Osteoblast (primary cell): ENCODE measurements at regions not wholly inside any gene's neighbourhood (a gene's known extent, or its start where the extent isn't known, plus 50 kb on each side); places are given as distances from the start of the nearest gene placed in this dataset.

Experiments used
- DNase-seq: peaks from one replicate; pipeline ENCODE4 v3.0.0; 2011; ENCODE audit warnings: low spot score, mixed read lengths; ENCODE audit not compliant: insufficient read length; ENCODE audit errors: missing footprints
- H2AFZ ChIP-seq: 2 replicates; pipeline ENCODE4 v1.6.0; 2011; ENCODE audit warnings: mild to moderate bottlenecking, low read length
- H3K27ac ChIP-seq: 2 replicates; pipeline ENCODE4 v1.5.1; 2011; ENCODE audit warnings: mild to moderate bottlenecking, low read depth, low read length, moderate library complexity
- H3K27me3 ChIP-seq: 2 replicates; pipeline ENCODE4 v1.6.0; 2012; ENCODE audit warnings: mild to moderate bottlenecking, control low read depth, inconsistent platforms, low read length, moderate library complexity; ENCODE audit not compliant: insufficient read depth
- H3K36me3 ChIP-seq: 2 replicates; pipeline ENCODE4 v1.5.1; 2011; ENCODE audit warnings: mild to moderate bottlenecking, low read length, control low read depth, moderate library complexity; ENCODE audit not compliant: insufficient read depth
- H3K4me1 ChIP-seq: 2 replicates; pipeline ENCODE4 v1.5.1; 2011; ENCODE audit warnings: mild to moderate bottlenecking, low read length, control low read depth, moderate library complexity; ENCODE audit not compliant: insufficient read depth
- H3K4me2 ChIP-seq: 2 replicates; pipeline ENCODE4 v1.6.0; 2011; ENCODE audit warnings: mild to moderate bottlenecking, low read length; ENCODE audit not compliant: insufficient read depth
- H3K4me3 ChIP-seq: fragments of 200-600 bp; sonication (generic); 3 replicates; pipeline ENCODE4 v1.5.1; 2012; ENCODE audit warnings: mild to moderate bottlenecking, low read length, inconsistent platforms; ENCODE audit not compliant: insufficient read depth
- H3K79me2 ChIP-seq: 2 replicates; pipeline ENCODE4 v1.6.0; 2012; ENCODE audit warnings: mild to moderate bottlenecking, low read length, control low read depth, inconsistent platforms; ENCODE audit not compliant: insufficient read depth
- H3K9me3 ChIP-seq: 2 replicates; pipeline ENCODE4 v1.5.1; 2011; ENCODE audit warnings: low read depth, low read length, control low read depth
- H4K20me1 ChIP-seq: 2 replicates; pipeline ENCODE4 v1.6.0; 2012; ENCODE audit warnings: mild to moderate bottlenecking, low read length, control low read depth; ENCODE audit not compliant: insufficient read depth
- TF ChIP-seq, protein P1 (sequence below): IDR thresholded peaks from 2 replicates; pipeline ENCODE4 v1.5.1; 2011; ENCODE audit warnings: mild to moderate bottlenecking, low read depth, low read length, moderate library complexity; ENCODE audit errors: extremely low read depth

DNA sequence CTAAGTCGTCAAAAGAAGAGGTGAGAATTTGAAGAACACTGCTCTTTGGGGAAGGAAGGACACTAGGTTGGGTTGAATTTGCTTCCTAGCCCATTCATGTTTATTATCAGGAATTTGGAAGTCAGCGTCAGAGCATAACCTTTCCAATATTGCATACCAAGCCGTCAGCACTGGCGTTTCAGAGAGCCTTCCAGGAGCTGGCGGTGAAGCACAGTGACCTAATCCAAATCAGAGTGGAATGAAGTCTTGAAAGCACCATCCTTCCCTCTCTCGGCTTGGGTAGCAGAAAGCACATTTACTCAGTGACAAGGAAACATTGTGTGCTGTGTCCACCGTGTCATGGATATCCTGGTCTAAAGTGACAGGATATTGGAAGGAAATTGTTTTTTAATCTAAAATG lies 240.3 kb upstream of the PELI2 start:
- TF ChIP-seq, protein P1, sequence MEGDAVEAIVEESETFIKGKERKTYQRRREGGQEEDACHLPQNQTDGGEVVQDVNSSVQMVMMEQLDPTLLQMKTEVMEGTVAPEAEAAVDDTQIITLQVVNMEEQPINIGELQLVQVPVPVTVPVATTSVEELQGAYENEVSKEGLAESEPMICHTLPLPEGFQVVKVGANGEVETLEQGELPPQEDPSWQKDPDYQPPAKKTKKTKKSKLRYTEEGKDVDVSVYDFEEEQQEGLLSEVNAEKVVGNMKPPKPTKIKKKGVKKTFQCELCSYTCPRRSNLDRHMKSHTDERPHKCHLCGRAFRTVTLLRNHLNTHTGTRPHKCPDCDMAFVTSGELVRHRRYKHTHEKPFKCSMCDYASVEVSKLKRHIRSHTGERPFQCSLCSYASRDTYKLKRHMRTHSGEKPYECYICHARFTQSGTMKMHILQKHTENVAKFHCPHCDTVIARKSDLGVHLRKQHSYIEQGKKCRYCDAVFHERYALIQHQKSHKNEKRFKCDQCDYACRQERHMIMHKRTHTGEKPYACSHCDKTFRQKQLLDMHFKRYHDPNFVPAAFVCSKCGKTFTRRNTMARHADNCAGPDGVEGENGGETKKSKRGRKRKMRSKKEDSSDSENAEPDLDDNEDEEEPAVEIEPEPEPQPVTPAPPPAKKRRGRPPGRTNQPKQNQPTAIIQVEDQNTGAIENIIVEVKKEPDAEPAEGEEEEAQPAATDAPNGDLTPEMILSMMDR = no peak
- Histone ChIP-seq H4K20me1 (no peaks in the 10 kb centered on the region), H3K4me3 (no peak overlapping the region), H2AFZ (no peak overlapping the region), H3K9me3 (no peaks in the 10 kb centered on the region), H3K79me2 (no peaks in the 10 kb centered on the region), H3K4me2 (no peak overlapping the region), H3K36me3 (no peaks in the 10 kb centered on the region), H3K4me1 (no peaks in the 10 kb centered on the region), H3K27me3 (peaks cover 20% of the 10 kb centered on the region), H3K27ac (no peak overlapping the region)
- peak; percentile 3 for DNase-seq

DNA sequence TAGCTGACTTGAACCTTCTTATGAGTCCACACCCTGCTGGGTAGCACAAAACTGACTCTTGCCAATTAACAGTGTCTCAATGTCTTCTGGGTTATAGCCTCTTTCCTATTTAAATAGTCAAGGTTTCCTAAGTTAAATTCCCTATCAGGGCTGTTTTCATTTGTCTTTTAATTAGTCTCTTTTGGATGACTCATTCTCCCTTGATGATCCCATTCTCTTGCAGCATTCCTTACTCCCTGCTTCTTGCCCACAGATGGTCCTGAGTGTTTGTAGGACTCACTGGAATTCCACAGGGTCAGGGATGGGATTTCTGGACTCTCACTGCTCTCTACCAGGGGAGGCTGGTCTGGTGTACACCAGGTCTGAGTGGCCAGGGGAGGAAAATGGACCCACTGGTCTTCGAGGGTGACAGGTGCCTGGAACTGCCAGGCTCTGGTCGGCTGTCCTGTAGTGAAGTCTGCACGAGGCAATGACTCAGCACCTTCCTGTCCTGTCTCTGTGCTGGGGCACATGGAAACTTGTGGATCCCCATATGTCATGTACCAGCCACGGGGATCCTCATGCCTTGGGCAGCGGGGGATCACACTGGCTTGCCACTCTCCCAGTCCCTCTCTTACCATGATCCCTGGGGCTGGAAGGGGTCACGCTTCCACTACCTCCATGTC lies 236.5 kb upstream of the PELI2 start:
- Histone ChIP-seq H3K79me2 (no peaks in the 10 kb centered on the region), H3K27ac (no peak overlapping the region), H3K27me3 (peaks cover 19% of the 10 kb centered on the region), H3K4me1 (no peaks in the 10 kb centered on the region), H4K20me1 (no peaks in the 10 kb centered on the region), H2AFZ (no peak overlapping the region), H3K4me2 (no peak overlapping the region), H3K4me3 (no peak overlapping the region), H3K9me3 (no peaks in the 10 kb centered on the region), H3K36me3 (no peaks in the 10 kb centered on the region)
- TF ChIP-seq, protein P1 = no peak
- DNase-seq = peak; percentile 34

GRCh38 chr14:55884819-55885218 lies 233.4 kb upstream of the PELI2 start:
- no peak overlapping the region for H3K4me3 ChIP-seq
- no peaks in the 10 kb centered on the region for H3K36me3 ChIP-seq
- no peaks in the 10 kb centered on the region for H3K9me3 ChIP-seq
- H3K27ac ChIP-seq = no peak overlapping the region
- H3K27me3 ChIP-seq = peaks cover 9% of the 10 kb centered on the region
- no peak overlapping the region for H2AFZ ChIP-seq
- H3K79me2 ChIP-seq = no peaks in the 10 kb centered on the region
- no peaks in the 10 kb centered on the region for H4K20me1 ChIP-seq
- H3K4me2 ChIP-seq = no peak overlapping the region
- no peaks in the 10 kb centered on the region for H3K4me1 ChIP-seq
- no peak for DNase-seq
- TF ChIP-seq, protein P1 = no peak

- peak; percentile 46 for DNase-seq
- H3K36me3 ChIP-seq = no peaks in the 10 kb centered on the region
- no peak overlapping the region for H3K27ac ChIP-seq
- no peak overlapping the region for H2AFZ ChIP-seq
- TF ChIP-seq, protein P1 = no peak
- H4K20me1 ChIP-seq = no peaks in the 10 kb centered on the region
- no peaks in the 10 kb centered on the region for H3K4me1 ChIP-seq
- no peak overlapping the region for H3K4me3 ChIP-seq
- H3K9me3 ChIP-seq = no peaks in the 10 kb centered on the region
- H3K4me2 ChIP-seq = no peak overlapping the region
- H3K27me3 ChIP-seq = peaks cover 15% of the 10 kb centered on the region
- H3K79me2 ChIP-seq = no peaks in the 10 kb centered on the region
These were observed 229.1 kb upstream of the PELI2 start for GRCh38 chr14:55889124-55889523.
